ENCODE measurements at regions not wholly inside any gene's neighbourhood (a gene's known extent, or its start where the extent isn't known, plus 50 kb on each side); places are given as distances from the start of the nearest gene placed in this dataset.

GRCh38 chr3:109743981-109744380 lies 406.6 kb upstream of the DPPA4 start:
- no peak for TF ChIP-seq GABPA (IDR thresholded peaks at IDR 0.05; ENCODE audit: low read depth)
- TF ChIP-seq CTCF (IDR thresholded peaks at IDR 0.05; ENCODE audit: insufficient read depth, low read length): no peak
- TF ChIP-seq POLR2AphosphoS5 (IDR thresholded peaks at IDR 0.05; ENCODE audit: low read depth): no peak
- no peak for TF ChIP-seq REST (IDR thresholded peaks at IDR 0.05; ENCODE audit: insufficient replicate concordance, low read depth)
- no peak for TF ChIP-seq SPI1 (IDR thresholded peaks at IDR 0.05; ENCODE audit: borderline replicate concordance, low read depth)
- Histone ChIP-seq H3K27me3 (ENCODE audit: insufficient read depth, poor library complexity, severe bottlenecking) (no peaks in the 10 kb centered on the region), H3K27ac (replicated peaks) (no peak overlapping the region), H3K4me3 (replicated peaks; ENCODE audit: insufficient read depth, low read length) (no peak overlapping the region)
- DNase-seq (ENCODE audit: low read depth in 1 of 2, low spot score in 1 of 2): no peak

GRCh38 chr3:109772520-109772919 lies 435.2 kb upstream of the DPPA4 start:
- TF ChIP-seq POLR2AphosphoS5 (IDR thresholded peaks at IDR 0.05; ENCODE audit: low read depth): no peak
- TF ChIP-seq GABPA (IDR thresholded peaks at IDR 0.05; ENCODE audit: low read depth): no peak
- no peak for TF ChIP-seq CTCF (IDR thresholded peaks at IDR 0.05; ENCODE audit: insufficient read depth, low read length)
- TF ChIP-seq SPI1 (IDR thresholded peaks at IDR 0.05; ENCODE audit: borderline replicate concordance, low read depth): no peak
- TF ChIP-seq REST (IDR thresholded peaks at IDR 0.05; ENCODE audit: insufficient replicate concordance, low read depth): no peak
- no peak for DNase-seq (ENCODE audit: low read depth in 1 of 2, low spot score in 1 of 2)
- Histone ChIP-seq H3K27me3 (ENCODE audit: insufficient read depth, poor library complexity, severe bottlenecking) (no peaks in the 10 kb centered on the region), H3K27ac (replicated peaks) (no peak overlapping the region), H3K4me3 (replicated peaks; ENCODE audit: insufficient read depth, low read length) (no peak overlapping the region)

- Histone ChIP-seq H3K27me3 (ENCODE audit: insufficient read depth, poor library complexity, severe bottlenecking) (no peaks in the 10 kb centered on the region), H3K27ac (replicated peaks) (no peak overlapping the region), H3K4me3 (replicated peaks; ENCODE audit: insufficient read depth, low read length) (no peak overlapping the region)
- no peak for DNase-seq (ENCODE audit: low read depth in 1 of 2, low spot score in 1 of 2)
- TF ChIP-seq POLR2AphosphoS5 (IDR thresholded peaks at IDR 0.05; ENCODE audit: low read depth) (no peak), REST (IDR thresholded peaks at IDR 0.05; ENCODE audit: insufficient replicate concordance, low read depth) (no peak), GABPA (IDR thresholded peaks at IDR 0.05; ENCODE audit: low read depth) (no peak), SPI1 (IDR thresholded peaks at IDR 0.05; ENCODE audit: borderline replicate concordance, low read depth) (no peak), CTCF (IDR thresholded peaks at IDR 0.05; ENCODE audit: insufficient read depth, low read length) (no peak)
Measured at GRCh38 chr3:109774108-109774507, 436.8 kb upstream of the DPPA4 start.
